CD4-positive, alpha-beta T cell treated with Interleukin-4 for 4 hours (primary cell): ENCODE measurements at regions not wholly inside any gene's neighbourhood (a gene's known extent, or its start where the extent isn't known, plus 50 kb on each side); places are given as distances from the start of the nearest gene placed in this dataset.

ENCODE experiments used
- DNase-seq: peaks from one replicate; pipeline ENCODE4 v3.0.0-alpha.2; 2020

DNA sequence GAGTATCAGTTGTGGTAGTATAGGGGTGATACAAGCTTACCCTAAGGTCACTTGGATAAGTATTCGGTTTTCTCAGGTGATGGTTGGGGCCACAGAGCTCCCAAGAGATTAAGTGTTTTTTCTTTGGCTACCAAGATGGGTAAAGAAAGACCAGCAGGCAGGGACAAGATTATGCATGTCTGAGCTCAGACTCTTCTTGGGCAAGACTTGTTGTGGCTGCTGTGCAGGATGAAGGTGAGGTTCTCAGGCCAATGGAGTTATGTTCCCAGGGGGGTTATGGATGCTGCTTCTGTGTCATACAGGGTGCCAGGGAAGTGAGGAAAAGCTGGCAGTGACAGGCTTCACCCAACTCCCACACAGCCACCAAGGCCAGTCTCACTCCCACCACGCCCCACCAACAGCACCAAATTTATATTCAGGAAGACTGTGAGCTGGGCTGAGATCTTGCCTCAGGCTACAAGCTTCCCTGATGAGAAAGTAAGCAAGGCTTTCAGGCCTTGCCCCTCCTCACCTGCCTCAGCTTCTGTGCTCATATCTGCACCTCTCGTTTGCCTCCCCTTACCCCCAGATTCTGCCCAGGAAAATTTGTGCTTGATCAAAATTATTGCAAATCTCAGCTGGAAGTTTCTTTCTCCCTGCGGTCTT lies 511.8 kb upstream of the SLITRK1 start:
- DNase-seq: no peak

DNA sequence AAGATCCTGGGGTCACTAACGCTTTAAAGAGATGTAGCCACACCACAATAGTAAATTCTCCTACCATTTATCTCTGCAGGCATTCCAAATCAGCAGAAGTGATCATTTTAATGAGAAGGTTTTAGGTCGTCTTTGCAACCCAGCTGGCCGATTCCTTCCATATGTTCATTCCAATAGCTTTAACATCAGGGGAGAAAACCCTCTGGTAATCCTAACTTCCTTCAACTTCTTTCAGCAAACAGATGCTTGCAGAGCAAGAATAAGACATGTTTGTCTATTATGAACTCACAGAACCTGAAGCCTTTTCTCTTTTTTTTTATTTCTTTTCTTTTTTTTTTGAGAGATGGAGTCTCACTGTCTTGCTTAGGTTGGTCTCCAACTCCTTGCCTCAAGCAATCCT lies 498.6 kb upstream of the SLITRK1 start:
- DNase-seq: no peak

DNA sequence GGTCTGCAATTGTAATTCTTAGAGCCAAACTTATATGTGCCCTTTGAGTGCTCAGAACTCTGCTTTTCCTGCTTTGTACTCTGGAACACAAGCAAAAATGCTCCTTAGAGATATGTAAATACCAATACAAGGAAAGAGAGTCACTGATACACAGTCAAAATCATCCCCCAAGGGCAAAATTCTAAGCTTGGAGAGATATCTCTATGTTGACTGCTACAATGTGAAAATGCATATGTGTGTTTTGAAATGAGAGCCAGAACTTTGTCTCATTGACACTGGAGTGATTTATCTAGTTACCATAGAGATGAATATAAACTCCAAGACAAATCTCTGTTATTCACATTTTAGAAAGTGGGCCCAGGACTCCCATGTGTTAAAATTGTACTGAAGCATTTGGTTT lies 494.8 kb upstream of the SLITRK1 start:
- DNase-seq: no peak

DNA sequence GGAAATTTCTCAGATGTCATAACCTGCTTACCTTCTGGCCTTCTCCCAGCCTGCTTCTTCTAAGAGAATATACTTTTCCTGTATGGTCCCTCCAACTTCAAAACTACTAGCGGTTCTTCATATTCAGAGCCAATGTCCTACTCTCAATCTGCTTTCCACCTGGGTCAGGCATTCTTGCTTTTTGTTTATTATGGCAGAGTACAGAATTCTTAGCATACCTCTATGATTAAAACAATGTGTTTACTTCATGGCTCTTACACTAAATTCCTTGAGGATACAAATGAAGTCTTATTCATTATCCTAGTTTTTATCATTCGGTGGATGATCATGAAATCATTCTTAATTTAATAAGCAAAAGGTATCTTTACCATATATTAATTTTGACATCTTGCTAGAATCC lies 484.2 kb upstream of the SLITRK1 start:
- no peak for DNase-seq

DNA sequence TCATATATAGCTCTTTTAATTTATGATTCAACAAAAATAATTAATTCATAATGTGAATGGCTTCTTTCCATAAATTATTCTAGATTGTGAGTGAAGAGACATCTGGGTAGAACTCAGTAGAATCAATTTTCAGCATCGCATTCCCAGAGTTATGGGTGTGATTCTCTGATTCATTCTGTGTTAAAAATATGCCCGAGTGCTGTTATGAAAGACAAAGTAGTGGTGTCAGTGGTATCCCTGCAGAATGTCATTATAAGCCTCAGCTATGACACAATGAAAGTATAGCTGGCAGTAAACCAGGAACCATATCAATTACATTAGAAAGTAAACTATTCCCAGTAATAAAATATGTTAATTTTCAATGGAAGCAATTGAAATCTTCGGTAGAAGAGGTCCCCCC lies 480.5 kb upstream of the SLITRK1 start:
- no peak for DNase-seq

GRCh38 chr13:84360822-84361221 lies 478.5 kb upstream of the SLITRK1 start:
- DNase-seq: no peak

GRCh38 chr13:84358601-84359000 lies 476.3 kb upstream of the SLITRK1 start:
- DNase-seq: no peak

- DNase-seq: no peak
These were observed 470.7 kb upstream of the SLITRK1 start for GRCh38 chr13:84352946-84353345.

DNA sequence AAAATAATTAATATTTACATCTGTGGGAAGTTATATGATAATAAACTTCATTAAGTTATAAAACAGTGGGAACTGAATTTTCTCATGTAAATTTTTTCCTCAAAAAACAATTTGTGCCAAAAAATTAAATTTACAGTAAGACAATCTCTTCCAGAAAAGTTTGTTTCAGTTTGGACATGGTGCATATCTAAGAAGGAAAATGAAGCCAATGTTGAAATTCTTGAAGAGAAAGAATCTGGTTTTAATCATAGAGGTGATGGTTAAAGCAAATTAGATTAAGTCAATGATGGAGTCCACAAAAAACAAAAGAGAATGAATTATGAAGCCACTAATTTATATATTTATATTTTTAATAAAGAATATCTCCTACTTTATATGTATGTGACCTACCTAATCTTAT lies 457.2 kb upstream of the SLITRK1 start:
- no peak for DNase-seq

DNA sequence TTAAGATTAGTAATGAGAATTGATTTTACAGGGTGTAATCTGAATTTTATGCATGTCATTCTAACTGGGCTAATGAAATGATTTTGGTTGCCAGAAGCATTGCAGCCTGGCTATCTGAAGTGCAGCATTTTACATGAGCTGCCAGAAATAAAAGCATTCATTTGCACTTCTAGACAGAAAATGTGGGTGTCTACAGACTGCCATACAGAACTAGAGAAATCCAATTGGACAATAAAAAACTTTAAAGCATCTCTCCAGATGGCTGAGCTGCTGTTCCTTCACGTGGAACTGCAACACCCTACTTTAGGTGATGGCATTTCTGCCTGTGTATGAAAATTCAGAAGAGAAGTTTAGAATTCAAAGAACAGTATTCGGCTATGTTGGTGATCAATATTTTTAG lies 450.1 kb upstream of the SLITRK1 start:
- no peak for DNase-seq

GRCh38 chr13:84315527-84315926 lies 433.3 kb upstream of the SLITRK1 start:
- DNase-seq: no peak

- DNase-seq: no peak
These were observed 420.8 kb upstream of the SLITRK1 start for GRCh38 chr13:84303035-84303434.

DNA sequence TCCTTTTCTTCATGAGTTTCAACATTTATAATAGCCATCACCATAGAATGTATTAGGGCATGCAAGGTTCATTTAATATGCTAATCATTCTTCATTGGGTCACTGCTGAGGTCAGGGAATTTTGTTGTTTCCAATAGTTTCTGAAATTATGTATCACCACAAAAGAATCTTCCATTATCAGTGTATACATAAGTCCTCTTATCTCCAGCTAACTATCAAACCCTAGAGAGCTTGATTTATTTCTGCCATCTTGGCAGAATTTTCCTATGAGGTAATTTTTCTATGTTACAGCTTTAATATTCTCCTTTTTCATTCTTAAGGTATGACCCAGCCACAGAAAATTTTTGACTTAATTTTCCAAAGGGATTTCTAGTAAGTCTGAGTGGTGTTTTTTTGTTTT lies 415.0 kb upstream of the SLITRK1 start:
- no peak for DNase-seq

GRCh38 chr13:84296401-84296800 lies 414.1 kb upstream of the SLITRK1 start:
- DNase-seq: no peak

- no peak for DNase-seq
These were observed 412.3 kb upstream of the SLITRK1 start for GRCh38 chr13:84294576-84294975.

DNA sequence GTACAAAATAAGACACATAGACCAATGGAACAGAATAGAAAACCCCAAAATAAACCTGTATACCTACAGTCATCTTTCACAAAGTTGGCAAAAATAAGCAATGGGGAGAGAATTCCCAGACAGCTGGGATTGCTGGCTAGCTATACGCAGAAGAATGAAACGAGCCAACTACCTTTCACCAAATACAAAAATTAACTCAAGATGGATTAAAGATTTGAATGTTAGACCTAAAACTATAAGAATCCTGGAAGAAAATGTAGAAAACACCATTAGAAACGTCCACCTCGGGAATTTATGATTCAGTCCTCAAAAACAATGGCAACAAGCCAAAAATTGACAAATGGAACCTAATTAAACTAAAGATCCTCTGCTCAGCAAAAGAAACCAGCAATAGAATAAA lies 408.1 kb upstream of the SLITRK1 start:
- DNase-seq: no peak

- no peak for DNase-seq
These were observed 396.9 kb upstream of the SLITRK1 start for GRCh38 chr13:84279166-84279565.

- DNase-seq: no peak
These were observed 390.7 kb upstream of the SLITRK1 start for GRCh38 chr13:84272877-84273562.

DNA sequence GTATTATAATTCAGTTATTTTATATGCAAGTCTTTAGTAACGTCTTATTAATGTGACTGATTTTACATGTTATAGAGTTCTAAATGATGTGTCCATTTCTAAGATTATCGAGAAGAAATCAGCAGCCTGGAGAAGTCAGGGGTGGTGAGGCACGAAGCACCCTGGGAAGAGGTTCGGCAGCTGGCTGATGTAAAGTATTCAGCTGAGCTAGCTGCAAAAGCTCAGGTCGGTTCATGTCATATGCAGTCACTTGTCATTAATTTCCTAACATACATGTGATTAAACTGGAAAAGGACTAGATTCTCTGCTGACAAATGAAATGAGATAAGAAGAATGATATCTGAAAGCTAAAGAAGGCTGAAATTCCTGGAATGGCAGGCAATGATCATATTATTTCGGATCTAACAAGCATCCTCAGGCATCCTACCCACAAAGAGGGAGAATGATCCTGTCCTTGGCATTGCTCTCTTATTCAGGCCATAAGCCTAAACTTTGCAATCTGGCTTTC lies 383.0 kb upstream of the SLITRK1 start:
- no peak for DNase-seq

GRCh38 chr13:84263354-84264069 lies 381.2 kb upstream of the SLITRK1 start:
- DNase-seq: no peak

- no peak for DNase-seq
These were observed 373.0 kb upstream of the SLITRK1 start for GRCh38 chr13:84255226-84255797.

- no peak for DNase-seq
These were observed 367.2 kb upstream of the SLITRK1 start for GRCh38 chr13:84249463-84249862.

DNA sequence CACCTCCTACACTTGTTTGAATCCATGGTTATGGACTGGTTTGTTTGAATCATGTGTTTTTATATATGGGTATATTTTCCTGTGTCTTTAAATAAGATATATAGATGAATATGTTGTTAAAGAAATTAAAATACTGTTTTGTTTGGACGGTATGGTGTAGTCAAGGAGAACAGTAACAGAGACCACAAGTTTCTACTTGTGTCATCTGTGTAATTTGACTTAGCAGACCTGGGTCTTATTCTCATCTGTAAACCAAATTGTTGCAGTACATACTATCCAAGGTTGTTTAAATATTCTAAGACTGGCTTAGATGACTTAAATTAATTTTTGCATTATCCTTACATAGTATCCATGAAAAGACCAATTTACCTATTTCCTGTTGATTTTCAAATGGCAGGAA lies 361.1 kb upstream of the SLITRK1 start:
- no peak for DNase-seq

DNA sequence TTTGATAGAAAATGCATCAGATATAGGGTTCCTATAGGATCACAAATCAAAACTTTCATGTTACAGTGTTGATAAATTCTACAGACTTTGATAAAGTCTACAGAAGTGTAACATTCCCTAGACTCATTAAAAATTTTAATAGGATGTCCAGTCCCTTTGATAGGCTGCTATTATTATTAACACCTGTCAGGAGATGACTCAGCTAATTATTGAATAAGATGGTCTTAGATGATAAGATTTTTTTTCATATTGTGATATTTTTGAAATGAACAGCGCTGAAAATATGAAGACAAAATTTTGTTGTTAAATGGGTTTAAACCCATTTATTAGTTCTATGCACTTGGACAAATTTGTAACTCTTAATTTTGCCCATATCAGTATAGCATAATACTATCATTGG lies 356.8 kb upstream of the SLITRK1 start:
- DNase-seq: no peak
